ENCODE measurements at regions not wholly inside any gene's neighbourhood (a gene's known extent, or its start where the extent isn't known, plus 50 kb on each side); places are given as distances from the start of the nearest gene placed in this dataset.
"Not testable (repeated sequence)": the region's sequence is repeated elsewhere in the genome, so short reads cannot be mapped to it uniquely, and the experiment has no call there.

- DNase-seq (ENCODE audit: low read depth), result not testable (repeated sequence)
Observed at GRCh38 chr16:29218649-29219048, 187.9 kb downstream of the NPIPB11 start.

- not testable (repeated sequence) for DNase-seq (ENCODE audit: low read depth)
Observed at GRCh38 chr16:29218171-29218570, 188.3 kb downstream of the NPIPB11 start.

GRCh38 chr16:29217752-29218126, 188.8 kb downstream of the NPIPB11 start:
- not testable (repeated sequence) for DNase-seq (ENCODE audit: low read depth)

- DNase-seq (ENCODE audit: low read depth), result not testable (repeated sequence)
Observed at GRCh38 chr16:29217104-29217751, 189.3 kb downstream of the NPIPB11 start.

GRCh38 chr16:29213770-29214169, 192.7 kb downstream of the NPIPB11 start:
- DNase-seq (ENCODE audit: low read depth), result not testable (repeated sequence)

GRCh38 chr16:29213251-29213650, 193.3 kb downstream of the NPIPB11 start:
- DNase-seq (ENCODE audit: low read depth), result not testable (repeated sequence)

GRCh38 chr16:29212084-29213027, 194.2 kb downstream of the NPIPB11 start:
- not testable (repeated sequence) for DNase-seq (ENCODE audit: low read depth)

- not testable (repeated sequence) for DNase-seq (ENCODE audit: low read depth)
Observed at GRCh38 chr16:29211456-29211855, 195.1 kb downstream of the NPIPB11 start.

- DNase-seq (ENCODE audit: low read depth), result not testable (repeated sequence)
Observed at GRCh38 chr16:29210299-29211150, 196.0 kb downstream of the NPIPB11 start.

- DNase-seq (ENCODE audit: low read depth), result not testable (repeated sequence)
Observed at GRCh38 chr16:29206120-29206519, 200.4 kb downstream of the NPIPB11 start.

- not testable (repeated sequence) for DNase-seq (ENCODE audit: low read depth)
Observed at GRCh38 chr16:29205151-29205550, 201.4 kb downstream of the NPIPB11 start.

GRCh38 chr16:29204806-29205135, 201.7 kb downstream of the NPIPB11 start:
- no peak for DNase-seq (ENCODE audit: low read depth)

- DNase-seq (ENCODE audit: low read depth), result not testable (repeated sequence)
Observed at GRCh38 chr16:29203933-29204805, 202.3 kb downstream of the NPIPB11 start.

- not testable (repeated sequence) for DNase-seq (ENCODE audit: low read depth)
Observed at GRCh38 chr16:29203046-29203932, 203.2 kb downstream of the NPIPB11 start.

- not testable (repeated sequence) for DNase-seq (ENCODE audit: low read depth)
Observed at GRCh38 chr16:29202642-29203041, 203.9 kb downstream of the NPIPB11 start.

GRCh38 chr16:29202025-29202632, 204.4 kb downstream of the NPIPB11 start:
- DNase-seq (ENCODE audit: low read depth), result not testable (repeated sequence)

- not testable (repeated sequence) for DNase-seq (ENCODE audit: low read depth)
Observed at GRCh38 chr16:29201296-29202024, 205.1 kb downstream of the NPIPB11 start.

- not testable (repeated sequence) for DNase-seq (ENCODE audit: low read depth)
Observed at GRCh38 chr16:29200681-29201080, 205.8 kb downstream of the NPIPB11 start.

- DNase-seq (ENCODE audit: low read depth), result peak; percentile 32
Observed at GRCh38 chr16:29200135-29200601, 206.3 kb downstream of the NPIPB11 start.

Data from Daoy (cell line).